K562 (cell line): ENCODE measurements at regions not wholly inside any gene's neighbourhood (a gene's known extent, or its start where the extent isn't known, plus 50 kb on each side); places are given as distances from the start of the nearest gene placed in this dataset.

ENCODE experiments used
- CBFA2T3 ChIP-seq: fragments of 450-650 bp; IDR thresholded peaks from 2 replicates; pipeline ENCODE4 v1.6.1; 2017
- CBX5 ChIP-seq: IDR thresholded peaks from 2 replicates; pipeline ENCODE4 v1.6.1; 2014; ENCODE audit warnings: low read depth, borderline replicate concordance
- CTBP1 ChIP-seq: fragments of 450-650 bp; IDR thresholded peaks from 2 replicates; pipeline ENCODE4 v1.6.1; 2016; ENCODE audit warnings: borderline replicate concordance
- EWSR1 ChIP-seq: fragments of 450-650 bp; IDR thresholded peaks from 2 replicates; pipeline ENCODE4 v1.6.1; 2018; ENCODE audit warnings: borderline replicate concordance, mild to moderate bottlenecking, low read depth, moderate library complexity; ENCODE audit not compliant: partially characterized antibody
- GABPB2 ChIP-seq: fragments of 250-450 bp; sonication (Bioruptor Pico); conservative IDR thresholded peaks from 2 replicates; pipeline ENCODE4 v1.5.1; 2021; ENCODE audit warnings: mild to moderate bottlenecking
- MECOM ChIP-seq: fragments of 250-450 bp; sonication (Bioruptor Pico); IDR thresholded peaks from 2 replicates; pipeline ENCODE4 v1.8.0; 2022; ENCODE audit warnings: inconsistent platforms
- NCOR1 ChIP-seq: fragments of 450-650 bp; IDR thresholded peaks from 2 replicates; pipeline ENCODE4 v1.6.1; 2016; ENCODE audit warnings: mild to moderate bottlenecking, moderate library complexity
- RBBP5 ChIP-seq: fragments of 200-600 bp; sonication (generic); IDR thresholded peaks from 2 replicates; pipeline ENCODE4 v1.6.1; 2012; ENCODE audit warnings: borderline replicate concordance, mild to moderate bottlenecking, low read length, control low read depth, inconsistent platforms; ENCODE audit not compliant: insufficient read depth, poor library complexity, severe bottlenecking
- SAFB2 ChIP-seq: fragments of 200-400 bp; formaldehyde crosslinking; IDR thresholded peaks from 2 replicates; pipeline ENCODE4 v1.6.1; 2018; ENCODE audit warnings: borderline replicate concordance, low read length, low read depth, moderate library complexity; ENCODE audit not compliant: severe bottlenecking
- SMARCA5 ChIP-seq: fragments of 450-650 bp; IDR thresholded peaks from 2 replicates; pipeline ENCODE4 v1.6.1; 2016
- SOX6 ChIP-seq: fragments of 450-650 bp; IDR thresholded peaks from 2 replicates; pipeline ENCODE4 v1.6.1; 2014; ENCODE audit warnings: mild to moderate bottlenecking
- XRCC4 ChIP-seq: IDR thresholded peaks from one replicate; pipeline ENCODE4 v1.6.1; 2011; ENCODE audit not compliant: insufficient read depth, insufficient read length; ENCODE audit errors: extremely low read depth
- ZBTB34 ChIP-seq: fragments of 250-450 bp; sonication (Bioruptor Pico); IDR thresholded peaks from 2 replicates; pipeline ENCODE4 v1.8.0; 2021; ENCODE audit warnings: mild to moderate bottlenecking, moderate library complexity
- ZHX1 ChIP-seq: fragments of 150-350 bp; conservative IDR thresholded peaks from 2 replicates; pipeline ENCODE4 v1.6.1; 2014; ENCODE audit warnings: low read length
- ZNF384 ChIP-seq: IDR thresholded peaks from 2 replicates; pipeline ENCODE4 v1.6.1; 2012; ENCODE audit warnings: low read depth, low read length, improper control_type of control experiment
- ZNF668 ChIP-seq: fragments of 250-450 bp; sonication (Bioruptor Pico); IDR thresholded peaks from 2 replicates; pipeline ENCODE4 v1.8.0; 2022; ENCODE audit warnings: mild to moderate bottlenecking, inconsistent platforms
- ZNF778 ChIP-seq: fragments of 450-650 bp; formaldehyde crosslinking; IDR thresholded peaks from 2 replicates; pipeline ENCODE4 v1.4.0; 2020; ENCODE audit warnings: mild to moderate bottlenecking, moderate library complexity
- TF ChIP-seq, protein P1 (sequence below): sonication (generic); IDR thresholded peaks from 2 replicates; pipeline ENCODE4 v1.6.1; 2016
- TF ChIP-seq, protein P2 (sequence below): IDR thresholded peaks from 3 replicates; pipeline ENCODE4 v1.6.1; 2011; ENCODE audit warnings: borderline replicate concordance, mild to moderate bottlenecking; ENCODE audit not compliant: insufficient read length, insufficient read depth
- TF ChIP-seq, protein P3 (sequence below), 2 experiments: fragments of 450-650 bp in 1 of 2; IDR thresholded peaks; 2 replicates each; pipeline ENCODE4 v1.6.1; 2011 to 2017; ENCODE audit warnings: low read depth in 2 of 2, antibody characterized with exemption in 1 of 2, borderline replicate concordance in 1 of 2, low read length in 1 of 2, mild to moderate bottlenecking in 1 of 2, mixed read lengths in 1 of 2; ENCODE audit not compliant: control insufficient read depth in 1 of 2

DNA sequence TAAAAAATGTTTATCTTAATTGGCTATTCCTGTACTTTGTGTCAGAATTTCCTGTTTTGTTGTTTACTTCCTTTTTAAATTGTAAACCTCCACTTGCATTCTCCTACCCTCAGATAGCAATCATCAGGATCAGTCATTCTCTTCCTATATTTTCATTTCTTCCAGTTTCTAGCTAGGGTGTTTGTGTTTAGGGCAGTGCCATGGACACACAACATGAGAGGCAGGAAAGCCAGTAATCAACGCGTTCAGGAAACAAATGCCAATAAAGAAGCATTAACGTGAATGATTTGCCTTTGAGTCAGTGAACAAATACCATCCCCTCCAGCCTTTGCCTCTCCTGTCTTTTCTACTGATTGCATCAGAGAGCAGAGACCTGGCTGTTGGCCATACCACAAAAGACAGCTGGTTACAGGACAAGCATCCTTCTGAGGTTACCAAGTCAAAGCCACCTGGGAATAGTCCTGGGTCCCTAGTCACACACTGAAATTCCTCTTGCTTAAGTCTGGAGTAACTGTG lies 56.7 kb upstream of the FHL2 start (continued):
- TF ChIP-seq RBBP5, result no peak
- no peak for TF ChIP-seq GABPB2
- no peak for TF ChIP-seq NCOR1
- no peak for TF ChIP-seq ZHX1
- TF ChIP-seq ZNF778 (CRISPR knock-in tag), result no peak
- TF ChIP-seq SOX6, result peak; percentile 60
- no peak for TF ChIP-seq SAFB2
- TF ChIP-seq, protein P1, sequence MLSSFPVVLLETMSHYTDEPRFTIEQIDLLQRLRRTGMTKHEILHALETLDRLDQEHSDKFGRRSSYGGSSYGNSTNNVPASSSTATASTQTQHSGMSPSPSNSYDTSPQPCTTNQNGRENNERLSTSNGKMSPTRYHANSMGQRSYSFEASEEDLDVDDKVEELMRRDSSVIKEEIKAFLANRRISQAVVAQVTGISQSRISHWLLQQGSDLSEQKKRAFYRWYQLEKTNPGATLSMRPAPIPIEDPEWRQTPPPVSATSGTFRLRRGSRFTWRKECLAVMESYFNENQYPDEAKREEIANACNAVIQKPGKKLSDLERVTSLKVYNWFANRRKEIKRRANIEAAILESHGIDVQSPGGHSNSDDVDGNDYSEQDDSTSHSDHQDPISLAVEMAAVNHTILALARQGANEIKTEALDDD, result peak; percentile 82
- TF ChIP-seq SMARCA5, result no peak
- TF ChIP-seq, protein P2, sequence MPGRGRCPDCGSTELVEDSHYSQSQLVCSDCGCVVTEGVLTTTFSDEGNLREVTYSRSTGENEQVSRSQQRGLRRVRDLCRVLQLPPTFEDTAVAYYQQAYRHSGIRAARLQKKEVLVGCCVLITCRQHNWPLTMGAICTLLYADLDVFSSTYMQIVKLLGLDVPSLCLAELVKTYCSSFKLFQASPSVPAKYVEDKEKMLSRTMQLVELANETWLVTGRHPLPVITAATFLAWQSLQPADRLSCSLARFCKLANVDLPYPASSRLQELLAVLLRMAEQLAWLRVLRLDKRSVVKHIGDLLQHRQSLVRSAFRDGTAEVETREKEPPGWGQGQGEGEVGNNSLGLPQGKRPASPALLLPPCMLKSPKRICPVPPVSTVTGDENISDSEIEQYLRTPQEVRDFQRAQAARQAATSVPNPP, result no peak
- TF ChIP-seq ZBTB34 (CRISPR knock-in tag), result no peak
- no peak for TF ChIP-seq ZNF384
- TF ChIP-seq CTBP1, result peak; percentile 93
- TF ChIP-seq ZNF668 (CRISPR knock-in tag), result 0 out of 2 replicates have a peak, but pooled peaks have one; percentile 32
- TF ChIP-seq XRCC4, result no peak
- TF ChIP-seq CBX5, result no peak
- TF ChIP-seq, protein P3, sequence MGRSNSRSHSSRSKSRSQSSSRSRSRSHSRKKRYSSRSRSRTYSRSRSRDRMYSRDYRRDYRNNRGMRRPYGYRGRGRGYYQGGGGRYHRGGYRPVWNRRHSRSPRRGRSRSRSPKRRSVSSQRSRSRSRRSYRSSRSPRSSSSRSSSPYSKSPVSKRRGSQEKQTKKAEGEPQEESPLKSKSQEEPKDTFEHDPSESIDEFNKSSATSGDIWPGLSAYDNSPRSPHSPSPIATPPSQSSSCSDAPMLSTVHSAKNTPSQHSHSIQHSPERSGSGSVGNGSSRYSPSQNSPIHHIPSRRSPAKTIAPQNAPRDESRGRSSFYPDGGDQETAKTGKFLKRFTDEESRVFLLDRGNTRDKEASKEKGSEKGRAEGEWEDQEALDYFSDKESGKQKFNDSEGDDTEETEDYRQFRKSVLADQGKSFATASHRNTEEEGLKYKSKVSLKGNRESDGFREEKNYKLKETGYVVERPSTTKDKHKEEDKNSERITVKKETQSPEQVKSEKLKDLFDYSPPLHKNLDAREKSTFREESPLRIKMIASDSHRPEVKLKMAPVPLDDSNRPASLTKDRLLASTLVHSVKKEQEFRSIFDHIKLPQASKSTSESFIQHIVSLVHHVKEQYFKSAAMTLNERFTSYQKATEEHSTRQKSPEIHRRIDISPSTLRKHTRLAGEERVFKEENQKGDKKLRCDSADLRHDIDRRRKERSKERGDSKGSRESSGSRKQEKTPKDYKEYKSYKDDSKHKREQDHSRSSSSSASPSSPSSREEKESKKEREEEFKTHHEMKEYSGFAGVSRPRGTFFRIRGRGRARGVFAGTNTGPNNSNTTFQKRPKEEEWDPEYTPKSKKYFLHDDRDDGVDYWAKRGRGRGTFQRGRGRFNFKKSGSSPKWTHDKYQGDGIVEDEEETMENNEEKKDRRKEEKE (IDR thresholded peaks at IDR 0.05; ENCODE audit: borderline replicate concordance in 1 of 2, control insufficient read depth in 1 of 2, low read depth in 2 of 2, low read length in 1 of 2), result no peak
- peak; percentile 33; the same call in 1 of the 2 replicates for TF ChIP-seq CBFA2T3
- no peak for TF ChIP-seq EWSR1
- TF ChIP-seq MECOM (CRISPR knock-in tag), result no peak
